WI38 (cell line): ENCODE measurements at regions not wholly inside any gene's neighbourhood (a gene's known extent, or its start where the extent isn't known, plus 50 kb on each side); places are given as distances from the start of the nearest gene placed in this dataset.
"Not testable (repeated sequence)": the region's sequence is repeated elsewhere in the genome, so short reads cannot be mapped to it uniquely, and the experiment has no call there.

ENCODE experiments used
- H3K4me3 ChIP-seq: 2 replicates; pipeline ENCODE4 v1.5.1; 2011; ENCODE audit warnings: low read depth, mild to moderate bottlenecking, control low read depth, low read length
- TF ChIP-seq, protein P1 (sequence below): IDR thresholded peaks from 2 replicates; pipeline ENCODE4 v1.5.1; 2012; ENCODE audit warnings: low read depth, mild to moderate bottlenecking, control low read depth, low read length

DNA sequence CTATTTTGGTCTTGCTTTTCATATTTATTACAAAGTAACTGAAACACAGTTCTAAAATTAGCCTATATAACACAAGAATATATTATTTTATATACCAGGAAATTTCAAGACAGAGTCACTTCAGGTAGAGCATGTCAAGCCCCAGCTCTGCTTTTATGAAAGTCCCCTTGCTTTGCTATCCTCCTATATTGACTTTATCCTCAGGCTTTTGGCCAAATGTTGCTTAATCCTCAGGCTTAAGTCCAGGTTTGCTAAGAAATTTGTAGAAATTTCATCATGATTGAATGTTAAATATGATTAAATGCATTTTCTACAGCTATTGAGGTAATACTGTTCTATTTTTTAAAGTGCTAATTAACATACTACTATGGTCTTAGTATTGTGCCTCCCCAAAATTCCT is 227.6 kb downstream of the FZD1 start:
- no peak overlapping the region for H3K4me3 ChIP-seq
- TF ChIP-seq, protein P1, sequence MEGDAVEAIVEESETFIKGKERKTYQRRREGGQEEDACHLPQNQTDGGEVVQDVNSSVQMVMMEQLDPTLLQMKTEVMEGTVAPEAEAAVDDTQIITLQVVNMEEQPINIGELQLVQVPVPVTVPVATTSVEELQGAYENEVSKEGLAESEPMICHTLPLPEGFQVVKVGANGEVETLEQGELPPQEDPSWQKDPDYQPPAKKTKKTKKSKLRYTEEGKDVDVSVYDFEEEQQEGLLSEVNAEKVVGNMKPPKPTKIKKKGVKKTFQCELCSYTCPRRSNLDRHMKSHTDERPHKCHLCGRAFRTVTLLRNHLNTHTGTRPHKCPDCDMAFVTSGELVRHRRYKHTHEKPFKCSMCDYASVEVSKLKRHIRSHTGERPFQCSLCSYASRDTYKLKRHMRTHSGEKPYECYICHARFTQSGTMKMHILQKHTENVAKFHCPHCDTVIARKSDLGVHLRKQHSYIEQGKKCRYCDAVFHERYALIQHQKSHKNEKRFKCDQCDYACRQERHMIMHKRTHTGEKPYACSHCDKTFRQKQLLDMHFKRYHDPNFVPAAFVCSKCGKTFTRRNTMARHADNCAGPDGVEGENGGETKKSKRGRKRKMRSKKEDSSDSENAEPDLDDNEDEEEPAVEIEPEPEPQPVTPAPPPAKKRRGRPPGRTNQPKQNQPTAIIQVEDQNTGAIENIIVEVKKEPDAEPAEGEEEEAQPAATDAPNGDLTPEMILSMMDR: no peak

DNA sequence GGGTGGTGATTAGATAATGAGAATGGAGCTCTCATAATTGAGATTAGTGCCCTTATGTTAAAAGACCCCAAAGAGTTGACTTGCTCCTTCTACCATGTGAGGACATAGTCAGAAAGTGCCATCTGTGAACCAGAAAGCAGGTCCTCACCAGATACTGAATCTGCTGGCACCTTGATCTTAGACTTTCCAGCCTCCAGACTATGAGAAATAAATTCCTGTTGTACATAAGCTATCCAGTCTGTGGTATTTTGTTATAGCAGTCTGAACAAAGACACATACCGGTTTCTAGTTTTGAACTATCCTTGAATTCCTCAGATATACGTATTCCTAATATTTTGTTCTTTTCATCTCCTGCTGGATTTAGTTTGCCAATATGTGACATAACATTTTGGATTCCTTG is 228.1 kb downstream of the FZD1 start:
- H3K4me3 ChIP-seq: no peak overlapping the region
- TF ChIP-seq, protein P1: no peak

DNA sequence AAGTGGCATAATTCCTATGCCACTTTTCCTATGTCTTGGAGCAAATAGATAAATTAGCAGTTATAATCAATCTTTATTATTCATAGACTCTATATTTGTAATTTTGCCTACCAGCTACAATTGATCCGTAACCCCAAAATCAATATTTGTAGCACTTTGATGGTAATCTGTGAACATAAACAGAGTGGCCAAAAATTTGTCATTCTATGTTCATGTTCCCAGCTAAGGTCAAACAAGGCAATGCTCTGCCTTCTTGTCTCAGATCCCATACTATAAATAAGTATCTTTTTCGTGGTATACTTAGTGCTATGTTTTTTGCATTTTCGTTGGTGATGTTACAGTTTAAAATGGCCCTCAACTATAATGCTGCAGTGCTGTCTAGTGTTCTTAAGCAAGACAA is 228.5 kb downstream of the FZD1 start:
- TF ChIP-seq, protein P1: no peak

DNA sequence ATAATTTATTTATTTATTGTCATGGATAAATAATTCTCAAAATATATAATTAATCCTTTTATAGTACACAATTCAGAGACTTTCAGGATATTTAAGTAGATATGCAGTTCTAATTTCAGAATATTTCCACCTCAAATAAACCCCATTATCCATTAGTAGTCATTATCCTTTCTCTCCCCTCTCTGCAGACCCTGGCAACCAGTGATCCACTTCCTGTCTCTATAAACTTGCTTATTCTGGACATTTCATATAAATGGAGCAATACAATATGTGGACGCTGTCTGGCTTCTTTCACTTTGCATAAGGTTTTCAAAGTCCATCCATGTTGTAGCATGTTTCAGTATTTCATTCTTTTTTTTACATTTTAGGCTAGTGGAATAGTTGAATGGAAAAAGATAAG is 230.2 kb downstream of the FZD1 start:
- TF ChIP-seq, protein P1: no peak
- H3K4me3 ChIP-seq: no peak overlapping the region

More for the DNA sequence above, 228.5 kb downstream of the FZD1 start:
- H3K4me3 ChIP-seq: no peak overlapping the region

DNA sequence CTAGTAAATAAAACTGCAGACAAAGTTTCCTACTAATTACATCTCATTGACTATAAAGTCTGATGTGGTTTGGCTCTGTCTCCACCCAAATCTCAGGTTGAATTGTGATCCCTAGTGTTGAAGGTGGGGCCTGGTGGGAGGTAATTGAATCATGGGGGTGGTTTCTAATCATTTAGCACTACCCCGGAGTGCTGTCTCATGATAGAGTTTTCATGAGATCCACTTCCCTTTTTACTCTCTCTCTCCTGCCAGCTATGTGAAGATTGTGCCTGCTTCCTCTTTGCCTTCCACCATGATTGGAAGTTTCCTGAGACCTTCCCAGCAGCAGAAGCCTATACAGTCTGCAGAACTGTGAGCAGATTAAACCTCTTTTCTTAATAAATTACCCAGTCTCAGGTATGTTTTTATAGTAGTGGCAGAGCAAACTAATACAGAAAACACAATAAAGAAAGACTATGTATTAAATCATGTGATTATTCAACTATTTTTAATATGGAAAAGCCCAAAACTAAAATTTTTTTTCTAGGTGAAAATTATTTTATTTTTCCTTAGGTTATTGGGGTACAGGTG is 232.1 kb downstream of the FZD1 start:
- TF ChIP-seq, protein P1: no peak
- H3K4me3 ChIP-seq: no peak overlapping the region

DNA sequence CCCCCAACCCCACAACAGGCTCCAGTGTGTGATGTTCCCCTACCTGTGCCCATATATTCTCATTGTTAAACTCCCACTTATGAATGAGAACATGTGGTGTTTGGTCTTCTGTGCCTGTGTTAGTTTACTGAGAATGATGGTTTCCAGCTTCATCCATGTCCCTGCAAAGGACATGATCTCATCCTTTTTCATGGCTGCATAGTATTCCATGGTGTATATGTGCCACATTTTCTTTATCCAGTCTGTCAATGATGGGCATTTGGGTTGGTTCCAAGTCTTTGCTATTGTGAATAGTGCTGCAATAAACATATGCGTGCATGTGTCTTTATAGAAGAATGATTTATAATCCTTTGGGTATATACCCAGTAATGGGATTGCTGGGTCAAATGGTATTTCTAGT is 233.0 kb downstream of the FZD1 start:
- H3K4me3 ChIP-seq: not testable (repeated sequence)

DNA sequence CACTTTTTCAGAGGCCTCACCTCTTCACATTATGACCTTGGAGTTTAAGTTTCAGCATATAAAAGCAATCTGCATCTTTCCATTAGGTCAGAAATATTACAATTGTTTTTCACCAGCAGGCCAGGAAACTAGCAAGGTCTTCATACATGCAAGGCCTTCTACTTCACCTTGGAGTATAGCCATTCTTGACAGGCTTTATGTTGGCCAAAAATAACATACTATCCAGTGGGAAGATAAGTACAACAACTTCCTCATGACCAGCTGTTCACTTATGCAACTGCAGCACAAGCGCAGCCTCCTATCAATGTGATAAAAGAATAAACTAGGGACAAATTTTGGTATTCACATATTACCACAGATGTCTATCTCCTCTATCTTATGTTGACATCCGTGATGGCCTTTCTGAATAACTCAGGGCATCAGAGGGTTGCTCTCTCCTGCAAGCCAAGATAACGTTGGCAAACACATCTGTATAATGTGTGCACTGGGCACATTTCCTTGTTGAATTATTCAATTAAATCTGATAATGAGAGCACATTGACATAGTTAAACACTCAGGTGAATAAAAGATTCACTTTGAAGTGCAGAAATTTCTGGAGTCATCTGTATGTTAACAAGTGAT is 239.8 kb downstream of the FZD1 start:
- H3K4me3 ChIP-seq: no peak overlapping the region
- TF ChIP-seq, protein P1: no peak

DNA sequence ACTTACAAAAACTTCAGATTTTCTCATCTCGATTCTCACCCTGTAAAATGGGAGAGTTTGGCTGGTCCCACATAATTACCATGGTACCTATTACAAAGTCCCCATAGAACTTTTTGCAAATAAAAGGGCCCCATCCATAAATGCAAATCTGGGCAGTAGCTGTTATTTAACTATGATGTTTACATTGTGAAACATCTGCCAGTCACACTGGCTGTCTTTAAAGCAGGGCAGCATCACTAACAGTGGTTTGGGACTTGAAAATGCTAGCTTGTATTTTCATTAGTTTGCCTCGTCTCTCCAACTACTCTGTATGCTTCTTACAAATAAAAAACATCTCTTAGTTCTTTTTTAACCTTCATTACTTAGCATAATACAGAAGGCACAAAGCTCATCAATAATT is 240.7 kb downstream of the FZD1 start:
- no peak overlapping the region for H3K4me3 ChIP-seq
- TF ChIP-seq, protein P1: no peak

DNA sequence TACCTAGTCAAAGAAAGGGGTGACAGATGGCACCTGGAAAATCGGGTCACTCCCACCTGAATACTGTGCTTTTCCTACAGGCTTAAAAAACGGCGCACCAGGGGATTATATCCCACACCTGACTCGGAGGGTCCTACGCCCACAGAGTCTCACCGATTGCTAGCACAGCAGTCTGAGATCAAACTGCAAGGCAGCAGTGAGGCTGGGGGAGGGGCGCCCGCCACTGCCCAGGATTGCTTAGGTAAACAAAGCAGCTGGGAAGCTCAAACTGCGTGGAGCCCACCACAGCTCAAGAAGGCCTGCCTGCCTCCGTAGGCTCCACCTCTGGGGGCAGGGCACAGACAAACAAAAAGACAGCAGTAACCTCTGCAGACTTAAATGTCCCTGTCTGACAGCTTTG is 242.7 kb downstream of the FZD1 start:
- H3K4me3 ChIP-seq: not testable (repeated sequence)

DNA sequence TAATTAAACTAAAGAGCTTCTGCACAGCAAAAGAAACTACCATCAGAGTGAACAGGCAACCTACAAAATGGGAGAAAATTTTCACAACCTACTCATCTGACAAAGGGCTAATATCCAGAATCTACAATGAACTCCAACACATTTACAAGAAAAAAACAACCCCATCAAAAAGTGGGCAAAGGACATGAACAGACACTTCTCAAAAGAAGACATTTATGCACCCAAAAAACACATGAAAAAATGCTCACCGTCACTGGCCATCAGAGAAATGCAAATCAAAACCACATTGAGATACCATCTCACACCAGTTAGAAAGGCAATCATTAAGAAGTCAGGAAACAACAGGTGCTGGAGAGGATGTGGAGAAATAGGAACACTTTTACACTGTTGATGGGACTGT is 247.6 kb downstream of the FZD1 start:
- H3K4me3 ChIP-seq: not testable (repeated sequence)
